Liver (tissue), 3 donors: ENCODE measurements at regions not wholly inside any gene's neighbourhood (a gene's known extent, or its start where the extent isn't known, plus 50 kb on each side); places are given as distances from the start of the nearest gene placed in this dataset.

ENCODE experiments used
- CTCF ChIP-seq: fragments of 150-350 bp; IDR thresholded peaks from 2 replicates; pipeline ENCODE4 v1.5.1; 2017; ENCODE audit warnings: improper control_type of control experiment, low read depth, low read length; ENCODE audit not compliant: missing input control
- EGR1 ChIP-seq, 2 donors: IDR thresholded peaks; 2 replicates each; pipeline ENCODE4 v1.6.1; 2016 to 2018; ENCODE audit warnings: antibody characterized with exemption in 2 of 2, low read depth in 2 of 2
- JUND ChIP-seq, 2 donors: IDR thresholded peaks; 2 replicates each; pipeline ENCODE4 v1.6.1; 2016; ENCODE audit warnings: antibody characterized with exemption in 2 of 2
- MAX ChIP-seq: IDR thresholded peaks from 2 replicates; pipeline ENCODE4 v1.6.1; 2016; ENCODE audit warnings: antibody characterized with exemption
- RAD21 ChIP-seq, 2 donors: IDR thresholded peaks; 2 replicates each; pipeline ENCODE4 v1.6.1; 2016; ENCODE audit warnings: antibody characterized with exemption in 2 of 2, mild to moderate bottlenecking in 2 of 2
- SP1 ChIP-seq: IDR thresholded peaks from 2 replicates; pipeline ENCODE4 v1.6.1; 2018; ENCODE audit warnings: antibody characterized with exemption, mild to moderate bottlenecking
- donor health status: healthy.
- donor health status: healthy.

- TF ChIP-seq CTCF: no peak
- TF ChIP-seq MAX: no peak
- TF ChIP-seq SP1: no peak
- TF ChIP-seq RAD21 (IDR thresholded peaks at IDR 0.05): no peak
- TF ChIP-seq EGR1 (IDR thresholded peaks at IDR 0.05; ENCODE audit: low read depth in 2 of 2): no peak
- no peak for TF ChIP-seq JUND (IDR thresholded peaks at IDR 0.05)
These were observed 351.8 kb upstream of the TMEFF2 start for GRCh38 chr2:192546565-192546964.
